PC-9 (cell line): ENCODE measurements at regions not wholly inside any gene's neighbourhood (a gene's known extent, or its start where the extent isn't known, plus 50 kb on each side); places are given as distances from the start of the nearest gene placed in this dataset.

Experiments used
- BruUV-seq: library from RNA; stranded (reverse); fragments of 400-500 nt; replicated peaks from 2 replicates; lab custom pipeline; 2021; lab: Mats Ljungman, UMichigan
- CTCF ChIA-PET: fragments of 300-600 bp; sonication (Branson Sonifier 250); formaldehyde crosslinking; loops from one replicate; lab custom pipeline; 2022; ENCODE audit warnings: antibody characterized with exemption; lab: Charles Lee
- POLR2A ChIA-PET: fragments of 300-600 bp; sonication (Branson Sonifier 250); formaldehyde crosslinking; loops from one replicate; lab custom pipeline; 2022; ENCODE audit warnings: antibody characterized with exemption; ENCODE audit not compliant: unreplicated experiment; lab: Charles Lee
- DNase-seq, 2 experiments: peaks; one replicate each; pipeline versions ENCODE4 v3.0.0 to v3.0.0-alpha.2; 2015 to 2022; ENCODE audit warnings: mixed read lengths in 1 of 2
- H2AFZ ChIP-seq: fragments of 200-600 bp; sonication (generic); 2 replicates; pipeline ENCODE4 v1.8.1; 2017; ENCODE audit warnings: antibody characterized with exemption
- H3F3A ChIP-seq: fragments of 200-600 bp; sonication (generic); 2 replicates; pipeline ENCODE4 v1.8.1; 2017; ENCODE audit warnings: antibody characterized with exemption, mild to moderate bottlenecking, low read depth; ENCODE audit not compliant: insufficient read depth
- H3K27ac ChIP-seq: fragments of 200-600 bp; sonication (generic); 2 replicates; pipeline ENCODE4 v1.6.1; 2016; ENCODE audit warnings: mixed run types
- H3K27me3 ChIP-seq: fragments of 200-600 bp; sonication (generic); 2 replicates; pipeline ENCODE4 v1.6.1; 2016; ENCODE audit warnings: low read depth, mixed run types; ENCODE audit not compliant: insufficient read depth
- H3K36me3 ChIP-seq: fragments of 200-600 bp; sonication (generic); 2 replicates; pipeline ENCODE4 v1.6.1; 2016; ENCODE audit warnings: low read depth, mixed run types
- H3K4me1 ChIP-seq: fragments of 200-600 bp; sonication (generic); replicated peaks from 2 replicates; pipeline ENCODE4 v1.6.1; 2016; ENCODE audit warnings: mixed run types; ENCODE audit not compliant: insufficient read depth
- H3K4me2 ChIP-seq: fragments of 200-600 bp; sonication (generic); 2 replicates; pipeline ENCODE4 v1.6.1; 2017; ENCODE audit warnings: mixed run types
- H3K4me3 ChIP-seq: fragments of 200-600 bp; sonication (generic); 2 replicates; pipeline ENCODE4 v1.6.1; 2016; ENCODE audit warnings: mixed run types
- H3K79me2 ChIP-seq: fragments of 200-600 bp; sonication (generic); 2 replicates; pipeline ENCODE4 v1.6.1; 2017; ENCODE audit warnings: low read depth, mixed run types
- H3K9me2 ChIP-seq: fragments of 200-600 bp; sonication (generic); 2 replicates; pipeline ENCODE4 v1.8.1; 2017; ENCODE audit warnings: mild to moderate bottlenecking; ENCODE audit not compliant: insufficient read depth
- H3K9me3 ChIP-seq: fragments of 200-600 bp; sonication (generic); 2 replicates; pipeline ENCODE4 v1.8.1; 2016; ENCODE audit warnings: low read depth; ENCODE audit not compliant: insufficient read depth
- H4K20me1 ChIP-seq: fragments of 200-600 bp; sonication (generic); 2 replicates; pipeline ENCODE4 v1.8.1; 2017; ENCODE audit not compliant: insufficient read depth
- CTCF ChIP-seq: fragments of 200-600 bp; sonication (generic); conservative IDR thresholded peaks from 2 replicates; pipeline ENCODE4 v1.6.1; 2017; ENCODE audit warnings: mixed run types, antibody characterized with exemption, mild to moderate bottlenecking, moderate library complexity
- EZH2 ChIP-seq: fragments of 200-600 bp; sonication (generic); IDR thresholded peaks from 2 replicates; pipeline ENCODE4 v1.8.0; 2017; ENCODE audit warnings: antibody characterized with exemption, low read depth
- intact Hi-C: fragments of 100-400 bp; cut with micrococcal nuclease; formaldehyde crosslinking; loops from one replicate; pipeline ENCODE4 v1.10.0; 2022; ENCODE audit not compliant: unreplicated experiment

DNA sequence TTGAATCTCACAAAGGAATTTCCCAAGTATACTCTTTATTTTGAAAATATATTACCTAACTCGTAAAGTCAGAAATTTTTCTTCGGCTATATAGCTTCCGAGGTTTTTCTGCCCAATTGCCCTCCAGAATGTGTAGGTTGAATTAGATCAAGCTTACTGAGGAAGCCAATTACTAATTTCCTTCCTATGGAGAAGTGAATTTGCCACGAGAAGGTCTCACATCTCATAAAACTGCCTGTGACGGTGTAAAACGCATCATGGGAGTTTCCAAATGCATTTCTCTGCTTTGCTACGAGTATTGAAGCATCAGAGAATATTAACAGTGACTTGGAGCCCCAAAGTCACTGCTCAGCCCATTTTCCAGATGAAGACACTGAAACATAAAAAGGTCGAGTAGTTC, 262.3 kb downstream of the PTBP2 start:
- ChIA-PET CTCF (no interaction called here), POLR2A (no interaction called here)
- BruUV-seq: no TSS peak
- H3K79me2 ChIP-seq: no peaks in the 10 kb centered on the region
- TF ChIP-seq CTCF (no peak), EZH2 (no peak)
- H3K4me3 ChIP-seq: no peak overlapping the region
- no peaks in the 10 kb centered on the region for H4K20me1 ChIP-seq
- no peaks in the 10 kb centered on the region for H3K9me2 ChIP-seq
- no peak overlapping the region for H3K27ac ChIP-seq
- H3F3A ChIP-seq: no peaks in the 10 kb centered on the region
- H3K9me3 ChIP-seq: no peaks in the 10 kb centered on the region
- no peak overlapping the region for H3K4me2 ChIP-seq
- intact Hi-C loops: no loop called here
- H3K4me1 ChIP-seq: no peaks in the 10 kb centered on the region
- H3K36me3 ChIP-seq: no peaks in the 10 kb centered on the region
- no peaks in the 10 kb centered on the region for H3K27me3 ChIP-seq
- DNase-seq: peak in 1 of 2 experiments; percentile 24
- H2AFZ ChIP-seq: no peak overlapping the region

DNA sequence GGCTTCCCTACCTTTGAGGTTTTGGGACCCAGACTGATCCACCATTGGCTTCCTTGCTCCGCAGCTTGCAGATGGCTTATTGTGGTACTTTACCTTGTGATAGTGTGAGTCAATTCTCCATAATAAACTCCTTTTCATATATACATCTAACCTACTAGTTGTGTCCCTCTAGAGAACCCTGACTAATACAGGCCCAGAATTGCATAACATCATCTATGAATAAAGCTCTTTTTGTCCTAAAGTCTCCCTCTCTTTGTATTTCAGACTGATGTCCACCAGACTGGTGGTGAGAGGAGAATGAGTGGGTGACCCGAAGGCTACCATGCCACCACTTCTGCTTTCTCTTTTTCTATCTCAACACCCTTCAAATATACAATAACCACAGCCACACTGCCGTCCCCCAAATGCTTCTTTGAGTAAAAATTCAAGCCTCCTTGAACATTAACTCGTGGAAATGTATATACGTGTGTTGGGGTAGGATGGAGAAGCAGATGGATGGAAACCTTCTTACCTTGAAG, 265.7 kb downstream of the PTBP2 start:
- TF ChIP-seq CTCF: no peak
- TF ChIP-seq EZH2: no peak
- Histone ChIP-seq H3K4me1 (no peaks in the 10 kb centered on the region), H3K79me2 (no peaks in the 10 kb centered on the region), H3K4me3 (no peak overlapping the region), H2AFZ (no peak overlapping the region), H4K20me1 (no peaks in the 10 kb centered on the region), H3K9me2 (no peaks in the 10 kb centered on the region), H3K36me3 (no peaks in the 10 kb centered on the region), H3K27ac (no peak overlapping the region), H3K9me3 (no peaks in the 10 kb centered on the region), H3K27me3 (no peaks in the 10 kb centered on the region), H3K4me2 (no peak overlapping the region), H3F3A (no peaks in the 10 kb centered on the region)
- CTCF ChIA-PET: no interaction called here
- POLR2A ChIA-PET: no interaction called here
- intact Hi-C loops: no loop called here
- no peak for DNase-seq
- no TSS peak for BruUV-seq

DNA sequence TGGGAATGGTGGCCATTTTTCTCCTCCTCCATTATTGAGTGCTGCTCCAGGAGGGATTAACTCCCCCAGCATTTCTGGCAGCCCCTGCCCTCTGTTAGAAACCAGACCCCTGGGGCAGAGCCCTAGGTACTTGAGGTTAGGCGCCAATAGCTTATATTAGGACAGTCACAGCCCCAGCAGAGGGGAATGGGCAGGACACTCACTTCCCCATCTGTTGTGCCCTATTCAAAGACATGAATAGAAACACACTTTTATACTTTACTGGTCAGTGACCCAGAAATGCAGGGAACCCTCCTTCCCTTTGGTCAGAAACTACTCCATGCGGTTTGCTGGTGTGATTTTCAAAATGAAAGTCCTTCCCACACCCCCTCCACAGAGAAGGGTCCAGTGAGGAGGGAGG, 267.7 kb downstream of the PTBP2 start:
- H3F3A ChIP-seq: no peaks in the 10 kb centered on the region
- H3K27ac ChIP-seq: no peak overlapping the region
- H3K4me2 ChIP-seq: no peak overlapping the region
- H3K27me3 ChIP-seq: no peaks in the 10 kb centered on the region
- no TSS peak for BruUV-seq
- intact Hi-C loops: no loop called here
- no peaks in the 10 kb centered on the region for H3K36me3 ChIP-seq
- no peak overlapping the region for H3K4me3 ChIP-seq
- H4K20me1 ChIP-seq: no peaks in the 10 kb centered on the region
- H2AFZ ChIP-seq: 0 out of 2 replicates have a peak overlapping the region, but pooled peaks have one; percentile 41
- TF ChIP-seq EZH2 (no peak), CTCF (no peak)
- peaks cover 2% of the 10 kb centered on the region; the same call in 1 of the 2 replicates for H3K9me2 ChIP-seq
- no peaks in the 10 kb centered on the region for H3K9me3 ChIP-seq
- ChIA-PET POLR2A (no interaction called here), CTCF (no interaction called here)
- H3K4me1 ChIP-seq: no peaks in the 10 kb centered on the region
- DNase-seq: no peak
- H3K79me2 ChIP-seq: no peaks in the 10 kb centered on the region
